Germinal center (tissue), 1 donor: ENCODE measurements at regions not wholly inside any gene's neighbourhood (a gene's known extent, or its start where the extent isn't known, plus 50 kb on each side); places are given as distances from the start of the nearest gene placed in this dataset.
A peak's percentile ranks its signal among the peaks of the same experiment; 100 is the strongest.
"Not testable (repeated sequence)": the region's sequence is repeated elsewhere in the genome, so short reads cannot be mapped to it uniquely, and the experiment has no call there.

Experiments
- DNase-seq: peaks from one replicate; pipeline ENCODE4 v3.0.0; 2012; ENCODE audit warnings: mixed read lengths, low spot score

- DNase-seq, result no peak
Measured at GRCh38 chr5:1748271-1748670, 51.4 kb downstream of the MRPL36 start.

GRCh38 chr5:1747803-1748085 is 51.9 kb downstream of the MRPL36 start:
- no peak for DNase-seq

- no peak for DNase-seq
Measured at GRCh38 chr5:1747079-1747802, 52.4 kb downstream of the MRPL36 start.

DNA sequence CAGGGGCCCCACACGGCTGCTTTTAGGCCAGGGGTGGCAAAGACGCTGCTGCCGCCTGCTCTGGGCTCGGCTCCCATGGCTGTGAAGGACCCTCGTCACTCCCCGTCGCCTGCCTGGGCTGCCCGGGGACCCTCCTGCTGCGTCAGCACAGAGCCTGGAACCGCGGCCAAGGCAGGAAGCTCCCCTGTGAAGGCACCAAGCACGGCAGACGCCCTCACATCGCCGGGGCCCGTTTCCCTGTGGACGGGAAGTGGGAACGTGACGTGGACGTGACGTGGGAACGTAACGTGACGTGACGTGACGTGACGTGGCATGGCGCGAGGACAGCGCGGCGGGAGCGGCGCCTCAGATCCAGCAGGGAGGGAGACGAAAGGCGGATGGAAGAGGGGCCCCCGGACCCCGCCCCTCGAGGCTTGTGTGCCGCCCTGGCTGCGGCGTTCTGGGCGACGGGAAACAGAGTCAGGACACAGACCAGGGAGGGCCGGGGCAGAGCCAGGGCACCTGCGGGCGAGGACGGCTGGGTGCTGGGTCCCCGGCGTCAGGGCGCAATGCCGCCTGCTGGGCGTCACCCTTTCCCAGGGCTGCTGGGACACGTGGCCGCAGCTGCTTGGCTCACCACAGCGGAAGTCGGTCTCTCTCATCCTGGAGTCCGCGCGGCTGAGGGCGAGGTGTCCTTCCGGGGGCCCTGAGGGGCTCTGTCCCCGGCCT is 53.1 kb downstream of the MRPL36 start:
- no peak for DNase-seq

DNA sequence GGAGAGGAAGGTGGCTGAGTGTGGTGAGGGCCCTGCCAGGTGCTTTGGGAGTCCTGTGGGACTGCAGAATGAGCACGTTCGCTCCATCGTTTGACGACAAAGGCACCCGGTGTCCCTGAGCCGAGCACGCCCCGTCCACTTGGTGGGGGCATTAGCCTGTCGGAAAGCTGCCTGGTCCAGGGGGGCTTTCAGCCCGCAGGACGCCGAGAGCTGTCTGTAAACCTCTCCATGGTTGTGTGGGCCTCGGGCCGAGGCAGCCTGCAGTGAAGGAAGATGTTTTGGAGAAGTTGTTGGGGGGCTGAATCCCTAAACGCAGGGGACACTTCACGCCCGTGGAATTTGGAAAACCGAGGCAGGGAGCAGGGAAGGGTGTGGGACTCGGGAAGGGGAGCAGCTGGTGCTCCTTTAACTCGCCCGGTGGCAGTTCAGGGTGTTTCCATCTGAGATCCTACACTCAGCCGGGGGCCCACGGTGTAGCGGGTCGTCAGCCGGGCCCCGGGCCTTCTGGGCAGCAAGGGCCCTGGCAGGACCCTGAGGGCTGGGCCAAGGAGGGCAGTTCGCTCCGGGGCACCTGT is 53.8 kb downstream of the MRPL36 start:
- DNase-seq, result no peak

DNA sequence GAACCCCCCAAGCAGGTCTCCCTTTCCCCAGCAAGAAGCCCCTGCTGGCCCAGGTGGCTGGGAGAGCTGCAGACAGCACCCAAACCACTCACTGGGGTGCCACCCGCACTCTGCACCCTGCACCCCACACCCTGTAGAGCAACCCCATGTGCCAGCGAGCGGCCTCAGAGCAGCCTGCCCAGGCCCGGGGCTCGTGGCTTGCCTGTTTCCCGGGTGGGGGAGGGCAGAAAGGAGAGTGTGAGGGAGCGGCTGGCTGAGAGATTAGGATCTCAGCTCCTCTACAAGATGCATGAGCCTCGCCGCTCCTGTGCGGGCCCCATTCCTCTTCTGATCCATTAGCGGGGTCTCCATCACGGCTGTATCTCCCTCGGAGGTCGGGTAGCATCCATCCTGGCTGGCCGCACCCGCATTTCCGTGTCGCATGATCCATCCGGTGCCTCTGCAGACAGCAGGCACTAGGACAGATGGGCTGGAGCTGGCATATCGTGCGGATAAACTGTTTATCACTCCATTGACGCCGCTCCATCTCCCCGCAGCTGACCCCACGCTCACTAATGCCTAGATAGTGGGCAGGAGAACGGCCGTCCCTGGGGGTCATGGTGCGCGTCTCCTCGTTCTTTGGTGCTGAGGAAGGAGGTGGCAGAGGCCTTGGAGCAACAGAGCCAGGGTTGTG is 54.4 kb downstream of the MRPL36 start:
- DNase-seq, result no peak

DNA sequence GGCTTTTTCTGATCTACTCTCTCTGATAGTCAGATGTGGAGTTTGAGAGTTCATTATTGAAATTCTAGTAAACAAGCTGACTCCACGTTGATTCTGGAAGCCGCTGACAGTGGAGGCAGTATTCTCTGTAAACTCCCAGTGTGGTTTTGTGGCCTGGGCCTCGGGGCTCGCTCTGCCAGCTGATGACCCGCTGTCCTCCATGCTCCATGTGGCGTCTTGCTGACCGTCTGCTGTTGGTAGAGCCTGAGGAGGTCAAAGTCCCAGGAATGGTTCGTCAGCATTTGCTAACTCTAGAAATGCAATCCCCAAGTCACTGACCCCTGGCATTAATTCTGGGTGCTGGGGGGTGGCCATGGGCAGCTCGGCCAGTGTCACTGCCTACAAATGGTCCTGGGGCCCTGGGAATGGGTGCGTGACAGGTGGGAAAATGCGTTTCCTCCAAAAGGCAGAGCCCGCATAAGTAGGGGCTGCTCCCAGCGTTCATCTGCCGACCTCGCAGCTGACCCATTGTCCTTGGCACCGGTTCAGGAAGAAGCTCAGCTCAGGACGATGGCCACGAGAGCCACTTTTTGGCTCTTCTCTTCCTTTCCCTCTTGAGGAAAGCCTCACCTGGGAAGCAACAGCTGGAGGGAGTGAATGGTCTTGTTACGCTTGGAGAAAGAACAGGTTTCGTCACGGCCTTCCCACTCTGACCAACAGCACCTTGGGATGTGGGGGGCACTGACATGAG is 55.1 kb downstream of the MRPL36 start:
- DNase-seq, result no peak

DNA sequence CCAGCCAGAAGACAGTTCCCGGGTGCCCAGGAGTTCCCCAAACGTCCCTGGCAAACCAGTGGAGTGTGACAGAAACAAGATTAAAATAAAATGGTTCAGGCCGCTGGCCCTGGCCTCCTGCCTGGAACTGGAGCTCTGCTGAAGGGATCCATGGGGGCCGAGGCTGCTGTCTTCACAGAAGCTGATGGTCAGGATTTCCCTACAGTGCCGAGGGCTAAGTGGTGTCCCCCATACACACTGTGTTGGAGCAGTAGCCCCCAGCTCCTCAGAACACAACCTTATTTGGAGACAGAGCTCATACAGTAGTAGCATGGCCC is 55.9 kb downstream of the MRPL36 start:
- DNase-seq, result no peak

DNA sequence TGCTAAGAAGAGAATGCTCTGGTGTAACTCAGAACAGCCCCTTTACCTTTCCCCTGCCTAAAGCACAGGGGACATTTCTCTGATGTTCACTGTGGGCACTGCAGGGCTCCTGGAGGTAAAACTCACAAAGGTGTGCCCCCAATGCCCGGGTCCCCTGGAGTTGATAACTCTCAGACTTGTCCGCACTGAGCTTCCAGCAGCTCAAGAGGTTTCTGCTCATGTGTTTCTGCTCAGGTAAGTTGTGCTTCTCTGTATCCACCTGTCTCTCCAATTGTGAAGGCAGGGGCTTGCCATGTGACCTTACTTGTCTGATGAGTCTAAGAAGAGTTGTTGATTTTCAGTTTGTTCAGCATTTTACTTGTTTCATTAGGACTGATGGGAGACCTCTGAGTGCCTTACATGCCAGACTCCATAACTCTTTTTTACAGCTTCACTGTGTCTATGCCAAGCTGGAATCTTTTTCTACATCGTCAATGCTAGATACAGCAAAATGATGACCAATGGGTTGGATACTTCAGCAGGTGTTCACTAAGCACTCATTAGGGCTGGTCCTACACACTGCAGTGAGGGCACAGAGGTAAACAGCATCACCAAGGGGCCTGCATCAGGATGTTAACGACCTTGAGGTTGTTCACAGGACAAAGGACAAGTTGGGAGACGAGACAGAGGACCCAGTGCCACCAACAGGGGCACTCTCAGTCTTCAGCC is 56.4 kb downstream of the MRPL36 start:
- no peak for DNase-seq

DNA sequence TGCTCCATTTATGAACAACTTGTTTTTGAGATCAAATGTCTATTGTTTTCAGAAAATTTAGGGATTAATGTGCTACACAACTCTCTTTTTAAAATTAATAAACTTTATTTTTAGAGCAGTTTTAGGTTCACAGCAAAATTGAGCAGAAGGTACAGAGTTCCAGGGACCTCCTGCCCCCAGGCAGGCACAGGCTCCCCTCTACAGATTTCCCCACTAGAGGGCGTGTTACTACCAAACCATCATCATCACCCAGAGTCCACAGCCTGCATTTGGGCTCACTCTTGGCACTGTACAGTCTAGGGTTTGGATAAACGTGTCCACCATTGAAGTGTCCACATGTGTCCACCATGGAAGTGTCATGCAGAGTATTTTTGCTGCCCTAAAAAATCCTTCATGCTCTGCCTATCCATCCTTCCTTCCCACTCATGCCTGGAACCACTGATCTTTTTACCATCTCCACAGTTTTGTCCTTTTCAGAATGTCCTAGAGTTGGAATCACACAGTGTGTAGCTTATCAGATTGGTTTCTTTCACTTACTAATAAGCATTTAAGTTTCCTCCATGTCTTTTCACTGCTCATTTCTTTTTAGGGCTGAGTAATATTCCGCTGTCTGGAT is 61.7 kb downstream of the MRPL36 start:
- DNase-seq, result peak; percentile 55

GRCh38 chr5:1736889-1737711 is 62.5 kb downstream of the MRPL36 start:
- DNase-seq, result no peak

- DNase-seq, result no peak
Measured at GRCh38 chr5:1736065-1736464, 63.6 kb downstream of the MRPL36 start.

DNA sequence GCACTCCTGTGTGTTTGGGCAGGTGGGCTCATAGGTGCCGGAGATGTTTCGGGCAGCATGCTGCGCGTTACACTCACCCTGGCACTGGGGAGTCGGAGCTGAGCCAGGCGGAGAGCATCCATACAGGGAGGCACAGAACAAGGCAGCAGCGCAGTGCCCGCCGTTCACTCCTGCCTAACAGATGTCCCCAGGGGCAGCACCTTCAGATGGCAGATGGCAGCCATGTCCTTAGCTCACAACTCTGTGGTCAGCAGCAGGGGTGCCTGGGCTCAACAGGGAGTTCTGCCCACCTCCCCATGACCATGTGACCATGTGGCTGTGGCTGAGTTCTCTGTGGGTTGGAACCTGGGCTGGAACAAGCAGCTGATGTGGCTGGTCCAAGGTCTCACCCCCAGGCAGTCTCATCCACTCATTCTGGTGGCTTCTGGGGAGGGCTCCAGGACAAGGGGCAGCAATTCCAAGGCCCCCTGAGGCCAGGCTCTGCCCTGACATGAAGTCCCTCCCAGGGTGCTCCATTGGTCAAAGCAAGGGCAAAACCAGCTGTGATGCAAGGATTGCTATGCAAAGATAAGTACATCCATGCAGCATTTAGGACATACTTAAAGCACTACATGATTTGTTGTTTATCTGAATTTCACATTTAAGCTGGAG is 64.2 kb downstream of the MRPL36 start:
- no peak for DNase-seq

DNA sequence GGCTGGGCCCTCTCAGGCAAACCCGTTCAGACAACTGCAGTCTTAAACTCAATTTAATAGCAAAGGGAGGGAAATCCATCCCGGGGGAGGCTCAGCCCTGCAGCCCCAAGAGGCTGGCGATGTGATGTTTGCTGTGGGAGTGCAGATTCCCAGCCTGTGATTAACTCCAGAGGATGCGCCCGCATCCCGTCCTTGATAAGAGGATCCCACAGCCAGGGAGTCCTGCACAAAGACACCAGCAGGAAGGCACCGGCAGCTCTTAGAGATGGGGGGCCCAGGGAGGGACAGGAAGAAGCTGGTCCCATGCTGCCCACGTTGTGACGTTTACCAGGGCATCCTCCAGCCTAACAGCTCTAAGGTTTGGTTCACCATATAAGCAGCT is 64.7 kb downstream of the MRPL36 start:
- DNase-seq, result no peak

DNA sequence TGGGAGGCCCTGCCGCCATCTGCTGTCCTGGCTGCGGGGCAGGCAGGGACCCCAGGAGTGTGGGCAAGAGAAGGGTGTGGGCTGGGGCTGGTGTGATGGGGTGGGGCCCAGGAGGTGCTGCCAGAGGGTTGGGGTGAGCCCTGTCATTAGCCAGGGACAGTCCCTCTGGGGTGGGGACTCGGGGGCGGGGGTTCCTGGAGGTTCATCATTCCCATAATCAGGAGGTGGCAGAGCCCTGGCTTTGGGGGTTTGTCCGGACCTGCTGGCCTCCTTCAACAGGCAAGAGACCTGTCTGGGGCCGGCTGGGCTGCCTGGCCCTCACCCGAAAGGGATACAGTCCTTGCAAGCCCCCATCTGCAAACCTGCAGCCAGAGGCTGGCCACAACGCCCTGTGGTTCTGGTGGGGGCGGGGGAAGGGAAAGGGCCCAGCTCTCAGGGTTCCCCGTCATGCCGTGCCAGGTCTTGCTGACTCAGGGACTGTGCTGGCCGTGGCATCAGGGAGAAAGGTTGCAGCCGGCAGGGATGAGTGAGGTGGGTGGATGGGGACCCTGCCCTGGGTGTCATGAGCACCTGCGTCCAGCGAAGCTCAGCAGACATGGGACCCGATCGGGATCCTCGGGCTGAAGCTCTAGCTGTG is 65.2 kb downstream of the MRPL36 start:
- DNase-seq, result no peak

DNA sequence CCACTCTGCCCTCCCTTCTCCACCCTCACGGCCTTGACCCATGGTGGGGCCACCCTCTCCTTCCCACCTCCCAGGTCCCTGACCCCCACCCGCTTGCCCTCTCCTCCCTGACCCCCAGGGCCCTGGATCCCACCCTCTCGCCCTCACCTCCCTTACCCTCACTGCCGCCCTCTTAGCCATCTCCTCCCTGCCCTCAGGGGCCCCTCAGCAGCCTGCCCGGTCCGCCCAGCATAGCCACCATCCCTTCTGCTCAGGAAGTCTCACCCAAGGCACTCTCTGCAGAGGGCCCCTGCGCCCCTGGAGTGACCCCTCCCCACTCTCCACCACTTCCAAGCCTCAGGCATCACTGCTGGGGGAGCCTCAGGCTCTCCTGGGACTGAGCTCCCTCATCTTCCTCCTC is 66.3 kb downstream of the MRPL36 start:
- DNase-seq, result no peak

- no peak for DNase-seq
Measured at GRCh38 chr5:1732945-1733344, 66.7 kb downstream of the MRPL36 start.

- no peak for DNase-seq
Measured at GRCh38 chr5:1732238-1732941, 67.2 kb downstream of the MRPL36 start.

DNA sequence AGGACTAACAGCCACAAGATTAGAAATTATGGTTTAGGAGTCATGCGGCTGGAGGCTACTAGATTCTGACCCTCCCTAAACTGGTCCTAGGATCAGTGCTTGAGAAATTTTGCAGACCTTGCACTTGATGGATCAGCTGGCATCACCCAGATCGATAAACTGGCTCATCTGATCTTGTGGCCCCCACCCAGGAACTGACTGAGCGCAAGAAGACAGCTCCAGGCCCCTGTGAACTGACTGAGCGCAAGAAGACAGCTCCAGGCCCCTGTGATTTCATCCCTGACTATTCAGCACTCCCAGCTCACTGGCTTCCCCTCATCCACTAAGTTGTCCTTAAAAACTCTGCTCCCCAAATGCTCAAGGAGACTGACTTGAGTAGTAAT is 67.8 kb downstream of the MRPL36 start:
- DNase-seq, result not testable (repeated sequence)
